Transverse colon (tissue), 4 donors: ENCODE measurements at regions not wholly inside any gene's neighbourhood (a gene's known extent, or its start where the extent isn't known, plus 50 kb on each side); places are given as distances from the start of the nearest gene placed in this dataset.

Source experiments
- DNase-seq: peaks from one replicate; pipeline ENCODE4 v3.0.0-alpha.2; 2019
- H3K27ac ChIP-seq, 4 donors: fragments of 200-600 bp; sonication (generic); 2 replicates each; pipeline ENCODE4 v1.5.1; 2016 to 2018; ENCODE audit warnings: inconsistent platforms in 4 of 4
- H3K27me3 ChIP-seq: fragments of 200-600 bp; sonication (generic); 2 replicates; pipeline ENCODE4 v1.5.1; 2017; ENCODE audit warnings: inconsistent platforms
- H3K36me3 ChIP-seq, 4 donors: fragments of 200-600 bp; sonication (generic); 2 replicates each; pipeline ENCODE4 v1.5.1; 2017 to 2019; ENCODE audit warnings: inconsistent platforms in 4 of 4
- H3K4me1 ChIP-seq, 4 donors: fragments of 200-600 bp; sonication (generic); 2 replicates each; pipeline ENCODE4 v1.5.1; 2017 to 2020; ENCODE audit warnings: inconsistent platforms in 4 of 4
- H3K4me3 ChIP-seq, 4 donors: fragments of 200-600 bp; sonication (generic); 1 replicate in 1 of 4; 2 replicates in 3 of 4; pipeline versions ENCODE4 v1.5.1 to v1.6.1; 2017 to 2019; ENCODE audit warnings: inconsistent platforms in 4 of 4
- H3K9me3 ChIP-seq, 2 donors: fragments of 200-600 bp; sonication (generic); 2 replicates each; pipeline ENCODE4 v1.5.1; 2017 to 2019; ENCODE audit warnings: inconsistent platforms in 2 of 2
- CTCF ChIP-seq, 5 experiments: fragments of 200-600 bp in 3 of 5; fragments of 450-650 bp in 2 of 5; sonication (generic) in 3 of 5; IDR thresholded peaks; 1 replicate in 2 of 5; 2 replicates in 3 of 5; pipeline ENCODE4 v1.5.1; 2016 to 2017; ENCODE audit warnings: antibody characterized with exemption in 5 of 5, inconsistent platforms in 3 of 5, mild to moderate bottlenecking in 2 of 5, moderate library complexity in 1 of 5
- EP300 ChIP-seq: sonication (generic); formaldehyde crosslinking; IDR thresholded peaks from one replicate; pipeline ENCODE4 v1.6.1; 2017; ENCODE audit warnings: antibody characterized with exemption, low read depth
- POLR2A ChIP-seq: fragments of 450-650 bp; IDR thresholded peaks from one replicate; pipeline ENCODE4 v1.6.1; 2016; ENCODE audit warnings: antibody characterized with exemption, mild to moderate bottlenecking, moderate library complexity
- POLR2AphosphoS5 ChIP-seq, 3 donors: sonication (generic); formaldehyde crosslinking; IDR thresholded peaks; one replicate each; pipeline ENCODE4 v1.6.1; 2016; ENCODE audit warnings: antibody characterized with exemption in 3 of 3
- WGBS, 2 donors: methylation state at CpG; one replicate each; pipeline ENCODE4 v1.1.5; 2018; ENCODE audit warnings: low coverage in 1 of 2; 5-methylcytosine and 5-hydroxymethylcytosine counted together
- in situ Hi-C, 4 donors: fragments of 200-750 bp; cut with MboI; loops; one replicate each; pipeline versions ENCODE4 v1.15.0 to v1.15.1; 2017; ENCODE audit warnings: low sequenced_read_pairs in 3 of 4, low pct_ligation_motif_present in 1 of 4, low pct_unique_long_range_greater_than_20kb in 1 of 4
- intact Hi-C: fragments of 100-400 bp; cut with DNase I; formaldehyde crosslinking; loops from one replicate; pipeline ENCODE4 v1.15.1; 2023; ENCODE audit warnings: low total_unique reads

GRCh38 chr12:59407799-59408198 is 188.0 kb upstream of the SLC16A7 start:
- DNase-seq: no peak
- intact Hi-C loops: no loop called here
- Histone ChIP-seq H3K27me3 (no peaks in the 10 kb centered on the region), H3K4me1 (peaks cover 0 to 4% (median 0%) of the 10 kb centered on the region in 4 donors), H3K27ac (no peak overlapping the region), H3K36me3 (no peaks in the 10 kb centered on the region), H3K4me3 (no peak overlapping the region), H3K9me3 (no peaks in the 10 kb centered on the region)
- no peak for TF ChIP-seq EP300
- TF ChIP-seq POLR2AphosphoS5 (IDR thresholded peaks at IDR 0.05): no peak
- no peak for TF ChIP-seq POLR2A
- WGBS, 2 donors: 65 to 88% methylated on average over 1 to 2 of the region's 2 CpGs
- in situ Hi-C loops: loop anchor here in 3 of 4 donors (10.0 to 25.0 kb wide), 3 partner anchors 397 to 430 kb away; no protein-coding TSS in a partner anchor

GRCh38 chr12:59405992-59406391 is 189.8 kb upstream of the SLC16A7 start:
- in situ Hi-C loops (loop anchor here in 3 of 4 donors (10.0 to 25.0 kb wide), 3 partner anchors 399 to 431 kb away; no protein-coding TSS in a partner anchor), intact Hi-C loops (no loop called here)
- Histone ChIP-seq H3K36me3 (no peaks in the 10 kb centered on the region), H3K4me3 (no peak overlapping the region), H3K27ac (no peak overlapping the region), H3K27me3 (no peaks in the 10 kb centered on the region), H3K4me1 (peaks cover 0 to 4% (median 0%) of the 10 kb centered on the region in 4 donors), H3K9me3 (no peaks in the 10 kb centered on the region)
- DNase-seq: no peak
- TF ChIP-seq POLR2A: no peak
- no peak for TF ChIP-seq POLR2AphosphoS5 (IDR thresholded peaks at IDR 0.05)
- TF ChIP-seq CTCF (IDR thresholded peaks at IDR 0.05): no peak
- TF ChIP-seq EP300: no peak

GRCh38 chr12:59404109-59404650 is 191.6 kb upstream of the SLC16A7 start:
- TF ChIP-seq POLR2AphosphoS5 (IDR thresholded peaks at IDR 0.05) (no peak), CTCF (IDR thresholded peaks at IDR 0.05) (no peak), EP300 (no peak), POLR2A (no peak)
- no peaks in the 10 kb centered on the region for H3K27me3 ChIP-seq
- H3K36me3 ChIP-seq: no peaks in the 10 kb centered on the region
- intact Hi-C loops (no loop called here), in situ Hi-C loops (loop anchor here in 3 of 4 donors (10.0 to 25.0 kb wide), 3 partner anchors 401 to 433 kb away; no protein-coding TSS in a partner anchor)
- no peak overlapping the region for H3K27ac ChIP-seq
- H3K4me3 ChIP-seq: no peak overlapping the region
- no peak for DNase-seq
- peaks cover 0 to 5% of the 10 kb centered on the region in 2 donors for H3K9me3 ChIP-seq
- H3K4me1 ChIP-seq: peaks cover 0 to 4% (median 0%) of the 10 kb centered on the region in 4 donors

- intact Hi-C loops: no loop called here
- TF ChIP-seq CTCF (IDR thresholded peaks at IDR 0.05): peak; percentile 44 to 65 (median 61)
- TF ChIP-seq EP300: no peak
- 0% methylated on average over 2 to 3 of the region's 3 CpGs for WGBS, 2 donors
Observed at GRCh38 chr12:59403259-59403932, 192.4 kb upstream of the SLC16A7 start.

More at GRCh38 chr12:59403259-59403932, 192.4 kb upstream of the SLC16A7 start:
- no peaks in the 10 kb centered on the region for H3K36me3 ChIP-seq
- peak; percentile 21 for DNase-seq
- H3K4me3 ChIP-seq: no peak overlapping the region
- H3K27me3 ChIP-seq: no peaks in the 10 kb centered on the region
- peaks cover 0 to 4% (median 0%) of the 10 kb centered on the region in 4 donors for H3K4me1 ChIP-seq
- in situ Hi-C loops: loop anchor here in 3 of 4 donors (10.0 to 25.0 kb wide), 3 partner anchors 401 to 434 kb away; no protein-coding TSS in a partner anchor
- no peak overlapping the region for H3K27ac ChIP-seq
- H3K9me3 ChIP-seq: peaks cover 0 to 5% of the 10 kb centered on the region in 2 donors
